Skeletal muscle satellite cell (primary cell): ENCODE measurements at regions not wholly inside any gene's neighbourhood (a gene's known extent, or its start where the extent isn't known, plus 50 kb on each side); places are given as distances from the start of the nearest gene placed in this dataset.

ENCODE experiments used
- H3K27me3 ChIP-seq: 2 replicates; pipeline ENCODE4 v1.7.0; 2013; ENCODE audit warnings: low read length; ENCODE audit not compliant: control insufficient read depth, insufficient read depth
- H3K36me3 ChIP-seq: 2 replicates; pipeline ENCODE4 v1.7.0; 2013; ENCODE audit warnings: mild to moderate bottlenecking, control low read depth, low read length; ENCODE audit not compliant: insufficient read depth
- H3K4me1 ChIP-seq: 2 replicates; pipeline ENCODE4 v1.7.0; 2013; ENCODE audit warnings: low read length; ENCODE audit not compliant: control insufficient read depth, insufficient read depth
- H3K4me2 ChIP-seq: 2 replicates; pipeline ENCODE4 v1.7.0; 2013; ENCODE audit warnings: mild to moderate bottlenecking, low read length
- H3K4me3 ChIP-seq: 2 replicates; pipeline ENCODE4 v1.7.0; 2013; ENCODE audit warnings: low read length
- H3K9ac ChIP-seq: 2 replicates; pipeline ENCODE4 v1.7.0; 2013; ENCODE audit warnings: mild to moderate bottlenecking, low read depth, low read length, moderate library complexity
- H3K9me3 ChIP-seq: replicated peaks from 2 replicates; pipeline ENCODE4 v1.7.0; 2013; ENCODE audit warnings: mild to moderate bottlenecking, control low read depth, low read length

GRCh38 chr9:105082843-105083242 is 154.9 kb upstream of the ABCA1 start:
- Histone ChIP-seq H3K9ac (no peak overlapping the region), H3K27me3 (no peaks in the 10 kb centered on the region), H3K4me1 (no peaks in the 10 kb centered on the region), H3K4me3 (no peak overlapping the region), H3K4me2 (no peak overlapping the region), H3K9me3 (no peaks in the 10 kb centered on the region), H3K36me3 (no peaks in the 10 kb centered on the region)

- no peak overlapping the region for H3K4me3 ChIP-seq
- no peaks in the 10 kb centered on the region for H3K27me3 ChIP-seq
Observed at GRCh38 chr9:105083256-105083655, 155.3 kb upstream of the ABCA1 start.

GRCh38 chr9:105087910-105088898 is 156.2 kb upstream of the SLC44A1 start:
- H3K9me3 ChIP-seq = no peaks in the 10 kb centered on the region
- H3K4me3 ChIP-seq = no peak overlapping the region
- no peaks in the 10 kb centered on the region for H3K27me3 ChIP-seq
- H3K4me1 ChIP-seq = no peaks in the 10 kb centered on the region
- H3K4me2 ChIP-seq = no peak overlapping the region
- H3K36me3 ChIP-seq = no peaks in the 10 kb centered on the region
- no peak overlapping the region for H3K9ac ChIP-seq

More at GRCh38 chr9:105083256-105083655, 155.3 kb upstream of the ABCA1 start:
- Histone ChIP-seq H3K4me1 (no peaks in the 10 kb centered on the region), H3K9ac (no peak overlapping the region), H3K9me3 (no peaks in the 10 kb centered on the region), H3K36me3 (no peaks in the 10 kb centered on the region), H3K4me2 (no peak overlapping the region)

GRCh38 chr9:105089874-105090273 is 154.6 kb upstream of the SLC44A1 start:
- H3K9me3 ChIP-seq = no peaks in the 10 kb centered on the region
- no peaks in the 10 kb centered on the region for H3K4me1 ChIP-seq
- no peaks in the 10 kb centered on the region for H3K27me3 ChIP-seq
- no peak overlapping the region for H3K4me2 ChIP-seq
- H3K9ac ChIP-seq = no peak overlapping the region
- no peaks in the 10 kb centered on the region for H3K36me3 ChIP-seq
- H3K4me3 ChIP-seq = no peak overlapping the region

GRCh38 chr9:105091004-105091640 is 153.3 kb upstream of the SLC44A1 start:
- Histone ChIP-seq H3K4me3 (no peak overlapping the region), H3K36me3 (no peaks in the 10 kb centered on the region), H3K9ac (no peak overlapping the region), H3K4me2 (no peak overlapping the region), H3K4me1 (no peaks in the 10 kb centered on the region), H3K9me3 (no peaks in the 10 kb centered on the region), H3K27me3 (no peaks in the 10 kb centered on the region)

GRCh38 chr9:105093685-105094084 is 150.8 kb upstream of the SLC44A1 start:
- Histone ChIP-seq H3K4me3 (no peak overlapping the region), H3K9me3 (no peaks in the 10 kb centered on the region), H3K36me3 (no peaks in the 10 kb centered on the region), H3K27me3 (no peaks in the 10 kb centered on the region), H3K4me2 (no peak overlapping the region), H3K4me1 (no peaks in the 10 kb centered on the region), H3K9ac (no peak overlapping the region)

- H3K27me3 ChIP-seq = no peaks in the 10 kb centered on the region
- no peak overlapping the region for H3K4me2 ChIP-seq
- no peak overlapping the region for H3K4me3 ChIP-seq
- no peaks in the 10 kb centered on the region for H3K9me3 ChIP-seq
- H3K9ac ChIP-seq = no peak overlapping the region
- H3K4me1 ChIP-seq = no peaks in the 10 kb centered on the region
- H3K36me3 ChIP-seq = no peaks in the 10 kb centered on the region
Observed at GRCh38 chr9:105098370-105098769, 146.1 kb upstream of the SLC44A1 start.

- H3K4me1 ChIP-seq = no peaks in the 10 kb centered on the region
- no peak overlapping the region for H3K9ac ChIP-seq
- no peaks in the 10 kb centered on the region for H3K9me3 ChIP-seq
- no peak overlapping the region for H3K4me2 ChIP-seq
- no peak overlapping the region for H3K4me3 ChIP-seq
- H3K36me3 ChIP-seq = no peaks in the 10 kb centered on the region
- no peaks in the 10 kb centered on the region for H3K27me3 ChIP-seq
Observed at GRCh38 chr9:105103776-105104175, 140.7 kb upstream of the SLC44A1 start.

- Histone ChIP-seq H3K9me3 (no peaks in the 10 kb centered on the region), H3K4me2 (no peak overlapping the region), H3K4me1 (no peaks in the 10 kb centered on the region), H3K36me3 (no peaks in the 10 kb centered on the region), H3K4me3 (no peak overlapping the region), H3K27me3 (no peaks in the 10 kb centered on the region), H3K9ac (no peak overlapping the region)
Observed at GRCh38 chr9:105114318-105114717, 130.1 kb upstream of the SLC44A1 start.

GRCh38 chr9:105114964-105115728 is 129.3 kb upstream of the SLC44A1 start:
- Histone ChIP-seq H3K9me3 (no peaks in the 10 kb centered on the region), H3K4me3 (no peak overlapping the region), H3K36me3 (no peaks in the 10 kb centered on the region), H3K4me2 (no peak overlapping the region), H3K4me1 (no peaks in the 10 kb centered on the region), H3K27me3 (no peaks in the 10 kb centered on the region), H3K9ac (no peak overlapping the region)
